ENCODE measurements at regions not wholly inside any gene's neighbourhood (a gene's known extent, or its start where the extent isn't known, plus 50 kb on each side); places are given as distances from the start of the nearest gene placed in this dataset.
A peak's percentile ranks its signal among the peaks of the same experiment; 100 is the strongest.
"Not testable (repeated sequence)": the region's sequence is repeated elsewhere in the genome, so short reads cannot be mapped to it uniquely, and the experiment has no call there.

- DNase-seq (ENCODE audit: low read depth, low spot score): peak; percentile 2
Observed at GRCh38 chr1:209106861-209107260, 476.7 kb upstream of the CAMK1G start.

- no peak for DNase-seq (ENCODE audit: low read depth, low spot score)
Observed at GRCh38 chr1:209107535-209107934, 476.0 kb upstream of the CAMK1G start.

GRCh38 chr1:209109001-209109785 lies 474.3 kb upstream of the CAMK1G start:
- no peak for DNase-seq (ENCODE audit: low read depth, low spot score)

GRCh38 chr1:209113521-209113920 lies 470.0 kb upstream of the CAMK1G start:
- DNase-seq (ENCODE audit: low read depth, low spot score): no peak

- no peak for DNase-seq (ENCODE audit: low read depth, low spot score)
Observed at GRCh38 chr1:209116705-209117104, 466.8 kb upstream of the CAMK1G start.

- DNase-seq (ENCODE audit: low read depth, low spot score): no peak
Observed at GRCh38 chr1:209123601-209124000, 459.9 kb upstream of the CAMK1G start.

GRCh38 chr1:209129091-209129490 lies 454.4 kb upstream of the CAMK1G start:
- not testable (repeated sequence) for DNase-seq (ENCODE audit: low read depth, low spot score)

GRCh38 chr1:209130886-209131285 lies 452.6 kb upstream of the CAMK1G start:
- DNase-seq (ENCODE audit: low read depth, low spot score): no peak

- DNase-seq (ENCODE audit: low read depth, low spot score): no peak
Observed at GRCh38 chr1:209132736-209133467, 450.6 kb upstream of the CAMK1G start.

- DNase-seq (ENCODE audit: low read depth, low spot score): no peak
Observed at GRCh38 chr1:209134001-209134400, 449.5 kb upstream of the CAMK1G start.

GRCh38 chr1:209143916-209144315 lies 439.6 kb upstream of the CAMK1G start:
- DNase-seq (ENCODE audit: low read depth, low spot score): no peak

GRCh38 chr1:209150114-209150513 lies 433.4 kb upstream of the CAMK1G start:
- no peak for DNase-seq (ENCODE audit: low read depth, low spot score)

GRCh38 chr1:209153411-209153810 lies 430.1 kb upstream of the CAMK1G start:
- no peak for DNase-seq (ENCODE audit: low read depth, low spot score)

GRCh38 chr1:209154912-209155311 lies 428.6 kb upstream of the CAMK1G start:
- DNase-seq (ENCODE audit: low read depth, low spot score): no peak

- no peak for DNase-seq (ENCODE audit: low read depth, low spot score)
Observed at GRCh38 chr1:209155546-209155945, 428.0 kb upstream of the CAMK1G start.

GRCh38 chr1:209156991-209157390 lies 426.5 kb upstream of the CAMK1G start:
- DNase-seq (ENCODE audit: low read depth, low spot score): no peak

- DNase-seq (ENCODE audit: low read depth, low spot score): no peak
Observed at GRCh38 chr1:209157546-209158249, 425.8 kb upstream of the CAMK1G start.

- no peak for DNase-seq (ENCODE audit: low read depth, low spot score)
Observed at GRCh38 chr1:209158851-209159250, 424.7 kb upstream of the CAMK1G start.

- DNase-seq (ENCODE audit: low read depth, low spot score): no peak
Observed at GRCh38 chr1:209160230-209160629, 423.3 kb upstream of the CAMK1G start.

GRCh38 chr1:209162651-209163050 lies 420.9 kb upstream of the CAMK1G start:
- no peak for DNase-seq (ENCODE audit: low read depth, low spot score)

GRCh38 chr1:209168204-209168603 lies 415.3 kb upstream of the CAMK1G start:
- no peak for DNase-seq (ENCODE audit: low read depth, low spot score)

GRCh38 chr1:209171151-209171550 lies 412.4 kb upstream of the CAMK1G start:
- no peak for DNase-seq (ENCODE audit: low read depth, low spot score)

Measured in smooth muscle cell of the brain vasculature (primary cell).